ENCODE measurements at regions not wholly inside any gene's neighbourhood (a gene's known extent, or its start where the extent isn't known, plus 50 kb on each side); places are given as distances from the start of the nearest gene placed in this dataset.

DNA sequence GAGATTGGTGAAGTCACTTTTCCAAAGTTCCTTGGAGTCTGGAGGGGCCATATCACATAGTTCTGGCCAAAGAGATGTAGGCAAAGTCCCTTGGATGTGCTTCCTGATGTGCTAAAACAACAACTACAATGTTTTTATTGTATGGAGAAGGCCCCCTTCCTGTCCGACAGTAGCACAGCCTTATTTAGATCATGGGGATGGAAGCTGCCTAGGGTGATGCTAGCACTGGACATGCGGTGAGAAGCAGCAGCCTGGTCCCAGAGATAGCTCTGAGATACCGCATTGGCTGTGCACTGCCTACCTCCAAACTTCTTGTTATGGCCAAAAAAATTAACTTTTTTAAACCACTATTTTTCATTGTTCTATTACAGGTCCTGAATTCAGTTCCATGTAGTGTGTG is 137.6 kb downstream of the AQP9 start:
- TF ChIP-seq POLR2A (IDR thresholded peaks at IDR 0.05): no peak
- TF ChIP-seq, protein P1, sequence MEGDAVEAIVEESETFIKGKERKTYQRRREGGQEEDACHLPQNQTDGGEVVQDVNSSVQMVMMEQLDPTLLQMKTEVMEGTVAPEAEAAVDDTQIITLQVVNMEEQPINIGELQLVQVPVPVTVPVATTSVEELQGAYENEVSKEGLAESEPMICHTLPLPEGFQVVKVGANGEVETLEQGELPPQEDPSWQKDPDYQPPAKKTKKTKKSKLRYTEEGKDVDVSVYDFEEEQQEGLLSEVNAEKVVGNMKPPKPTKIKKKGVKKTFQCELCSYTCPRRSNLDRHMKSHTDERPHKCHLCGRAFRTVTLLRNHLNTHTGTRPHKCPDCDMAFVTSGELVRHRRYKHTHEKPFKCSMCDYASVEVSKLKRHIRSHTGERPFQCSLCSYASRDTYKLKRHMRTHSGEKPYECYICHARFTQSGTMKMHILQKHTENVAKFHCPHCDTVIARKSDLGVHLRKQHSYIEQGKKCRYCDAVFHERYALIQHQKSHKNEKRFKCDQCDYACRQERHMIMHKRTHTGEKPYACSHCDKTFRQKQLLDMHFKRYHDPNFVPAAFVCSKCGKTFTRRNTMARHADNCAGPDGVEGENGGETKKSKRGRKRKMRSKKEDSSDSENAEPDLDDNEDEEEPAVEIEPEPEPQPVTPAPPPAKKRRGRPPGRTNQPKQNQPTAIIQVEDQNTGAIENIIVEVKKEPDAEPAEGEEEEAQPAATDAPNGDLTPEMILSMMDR (IDR thresholded peaks at IDR 0.05): no peak
- no peak for TF ChIP-seq EP300 (IDR thresholded peaks at IDR 0.05)
